Activated CD4-positive, alpha-beta T cell treated with anti-CD3 and anti-CD28 coated beads, Interleukin-2, amount 50 U/mL, for 24 hours (primary cell): ENCODE measurements at regions not wholly inside any gene's neighbourhood (a gene's known extent, or its start where the extent isn't known, plus 50 kb on each side); places are given as distances from the start of the nearest gene placed in this dataset.

Experiments used
- DNase-seq, 2 donors: peaks; one replicate each; pipeline ENCODE4 v3.0.0-alpha.2; 2020; ENCODE audit warnings: low read depth in 1 of 2, low spot score in 1 of 2

- DNase-seq: no peak
Measured at GRCh38 chr6:14274546-14275492, 157.2 kb downstream of the CD83 start.

- DNase-seq: no peak
Measured at GRCh38 chr6:14275493-14275851, 157.9 kb downstream of the CD83 start.

DNA sequence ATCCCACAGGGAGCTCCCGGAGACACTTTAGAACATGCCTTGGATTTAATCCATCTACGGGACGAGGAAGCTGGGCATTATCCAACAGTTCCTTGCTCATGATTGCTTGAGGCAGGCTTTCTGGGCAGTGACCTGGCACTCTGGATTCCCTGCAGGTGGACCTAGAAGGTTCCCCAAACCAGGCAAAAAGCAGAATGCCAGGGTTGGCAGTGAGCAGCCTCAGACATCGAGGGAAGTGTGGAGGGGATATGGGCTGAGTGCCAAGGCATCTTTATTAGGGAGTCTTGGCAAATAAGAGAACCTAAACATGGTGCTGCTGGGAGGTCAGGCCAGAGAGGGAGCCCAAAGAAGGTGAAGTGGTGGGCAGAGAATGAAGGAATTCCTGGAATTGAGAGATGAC, 158.5 kb downstream of the CD83 start:
- DNase-seq: no peak

DNA sequence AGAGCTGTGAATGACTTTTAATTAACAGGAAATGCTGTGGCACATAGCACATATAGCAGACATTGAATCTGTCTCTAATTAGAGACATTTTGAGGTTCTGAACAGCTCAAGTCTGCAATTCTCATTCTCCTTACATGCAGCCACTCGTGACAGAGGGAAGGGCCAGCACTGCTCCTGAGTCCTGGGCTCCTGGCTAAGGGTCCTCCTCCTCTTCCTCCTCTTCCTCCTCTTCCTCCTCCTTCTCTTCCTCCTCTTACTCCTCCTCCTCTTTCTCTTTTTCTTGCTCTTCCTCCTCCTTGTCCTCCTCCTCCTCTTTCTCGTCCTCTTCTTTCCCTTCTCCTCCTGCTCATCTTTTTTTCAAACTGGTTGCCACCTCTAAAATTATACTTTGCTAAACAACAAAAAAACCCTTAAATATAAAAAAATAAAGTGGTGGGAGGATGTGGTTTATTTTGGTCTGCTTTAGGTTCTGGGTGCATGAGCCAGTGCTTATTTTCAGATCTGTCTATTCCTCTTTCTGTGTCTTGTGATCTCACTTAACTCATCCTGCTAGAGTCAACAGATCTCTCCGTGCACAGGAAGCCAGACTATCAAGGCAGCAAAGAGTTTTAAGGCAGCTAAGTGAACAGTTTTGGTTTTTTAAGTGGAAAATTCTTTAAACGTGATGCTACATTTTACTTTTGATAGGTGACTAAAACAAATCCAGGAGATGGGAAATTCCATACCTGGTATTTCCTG, 159.3 kb downstream of the CD83 start:
- peak in 1 of 2 donors; percentile 25 for DNase-seq

GRCh38 chr6:14277405-14277930, 159.9 kb downstream of the CD83 start:
- DNase-seq: no peak

- no peak for DNase-seq
Measured at GRCh38 chr6:14278006-14278405, 160.4 kb downstream of the CD83 start.

- DNase-seq: no peak
Measured at GRCh38 chr6:14278446-14278845, 160.9 kb downstream of the CD83 start.

- no peak for DNase-seq
Measured at GRCh38 chr6:14280006-14280510, 162.5 kb downstream of the CD83 start.

DNA sequence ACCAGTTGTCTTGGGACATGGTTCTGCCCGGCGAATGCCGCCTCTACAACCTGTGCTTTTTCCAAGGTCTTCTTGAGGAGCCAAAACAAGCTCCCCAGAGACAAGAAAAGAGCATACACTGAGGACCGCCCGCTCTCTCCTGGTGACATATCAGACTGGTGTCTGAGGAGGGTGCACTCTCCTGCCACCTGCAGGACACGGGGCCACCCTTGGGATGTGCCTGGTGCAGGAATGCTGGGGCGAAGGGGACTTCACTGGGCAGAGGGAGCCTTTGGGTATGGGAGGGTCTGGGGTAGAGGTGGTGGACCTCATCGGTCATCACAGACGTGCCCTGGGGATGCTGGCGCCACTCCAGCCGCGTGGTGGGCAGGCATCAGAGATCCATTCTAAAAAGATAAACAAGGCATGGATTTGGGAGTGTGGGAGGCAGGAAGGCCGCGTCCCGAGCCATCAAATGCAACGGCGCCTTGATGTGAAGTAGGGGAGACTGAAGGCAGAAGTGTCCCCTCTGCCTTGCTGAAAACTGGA, 163.3 kb downstream of the CD83 start:
- no peak for DNase-seq

- DNase-seq: no peak
Measured at GRCh38 chr6:14281811-14282660, 164.5 kb downstream of the CD83 start.

DNA sequence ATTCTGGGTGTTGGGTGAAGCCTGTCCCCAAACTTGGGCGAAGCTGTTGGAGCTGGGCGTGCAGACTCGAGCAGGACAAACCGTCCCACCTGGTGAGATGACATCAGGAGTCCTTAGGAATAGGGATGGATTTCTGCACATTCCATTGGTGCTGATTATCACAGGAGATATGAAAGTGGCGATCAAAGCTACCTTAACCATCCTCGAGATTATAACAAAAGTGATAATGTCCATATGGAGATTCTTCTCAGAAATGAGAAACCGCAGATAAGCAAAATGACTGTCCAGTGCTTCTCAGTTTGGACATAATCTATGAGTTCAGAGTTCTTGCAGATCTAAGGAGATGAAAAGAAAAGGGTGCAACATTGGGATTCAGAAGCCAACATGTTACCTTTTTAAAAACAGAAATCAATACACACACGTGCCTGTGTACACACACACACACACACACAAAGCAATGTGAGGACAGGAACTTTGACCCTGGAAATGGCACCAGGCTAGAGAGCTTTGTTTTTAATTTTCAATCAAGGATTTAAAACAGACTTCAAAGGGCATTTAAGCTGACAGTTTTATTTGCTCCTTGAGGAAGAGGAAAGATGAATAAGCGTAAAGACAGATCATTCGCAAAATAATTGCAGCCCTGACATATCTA, 165.4 kb downstream of the CD83 start:
- DNase-seq: no peak

- no peak for DNase-seq
Measured at GRCh38 chr6:14283600-14284235, 166.1 kb downstream of the CD83 start.

DNA sequence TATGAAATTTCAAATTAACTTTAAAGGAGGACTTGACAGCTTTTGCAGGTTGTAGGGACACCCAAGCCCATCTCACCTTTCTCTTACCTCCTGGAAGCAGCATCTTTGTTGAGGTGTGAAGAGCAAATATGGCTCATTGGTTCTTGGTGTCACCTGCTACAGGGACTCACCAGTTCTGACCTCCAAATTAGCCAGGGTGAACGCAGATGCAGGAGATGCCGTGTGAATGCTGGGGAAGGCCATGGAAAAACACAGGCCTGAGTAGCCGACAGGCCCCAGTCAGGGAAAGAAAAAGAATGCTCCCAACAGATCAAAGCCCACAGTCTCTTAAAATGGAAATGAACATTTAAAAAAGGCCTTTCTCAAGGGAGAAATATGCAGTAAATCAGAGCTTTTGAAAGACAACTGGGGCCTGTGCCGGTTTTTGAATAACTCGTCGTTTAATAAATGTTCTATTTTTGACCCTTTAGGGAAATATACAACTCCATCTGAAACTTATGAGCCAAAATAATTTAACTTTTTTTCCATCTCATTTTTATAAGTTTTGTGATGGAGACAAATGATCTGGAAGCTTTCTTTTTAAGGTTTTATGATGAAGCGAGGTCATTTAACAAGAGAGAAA, 167.5 kb downstream of the CD83 start:
- DNase-seq: no peak

DNA sequence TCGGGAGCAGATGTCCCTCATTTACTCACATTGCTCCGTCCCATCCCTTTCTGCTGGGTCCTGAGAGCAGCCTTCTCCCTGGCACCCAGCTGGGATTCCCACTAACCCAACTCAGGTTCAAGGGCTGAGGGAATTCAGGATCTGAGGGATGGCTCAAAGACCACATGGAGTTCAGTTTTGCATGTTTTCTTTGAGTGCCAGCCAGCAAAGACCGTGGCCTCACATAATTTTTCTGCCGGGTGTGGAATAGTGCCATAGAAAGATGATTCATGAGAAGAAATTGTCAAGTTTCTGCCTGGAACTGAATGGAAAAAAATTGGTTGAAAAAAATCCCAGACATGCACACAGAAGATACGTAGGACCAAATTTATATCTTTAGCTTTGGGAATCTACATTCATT, 168.6 kb downstream of the CD83 start:
- DNase-seq: no peak

DNA sequence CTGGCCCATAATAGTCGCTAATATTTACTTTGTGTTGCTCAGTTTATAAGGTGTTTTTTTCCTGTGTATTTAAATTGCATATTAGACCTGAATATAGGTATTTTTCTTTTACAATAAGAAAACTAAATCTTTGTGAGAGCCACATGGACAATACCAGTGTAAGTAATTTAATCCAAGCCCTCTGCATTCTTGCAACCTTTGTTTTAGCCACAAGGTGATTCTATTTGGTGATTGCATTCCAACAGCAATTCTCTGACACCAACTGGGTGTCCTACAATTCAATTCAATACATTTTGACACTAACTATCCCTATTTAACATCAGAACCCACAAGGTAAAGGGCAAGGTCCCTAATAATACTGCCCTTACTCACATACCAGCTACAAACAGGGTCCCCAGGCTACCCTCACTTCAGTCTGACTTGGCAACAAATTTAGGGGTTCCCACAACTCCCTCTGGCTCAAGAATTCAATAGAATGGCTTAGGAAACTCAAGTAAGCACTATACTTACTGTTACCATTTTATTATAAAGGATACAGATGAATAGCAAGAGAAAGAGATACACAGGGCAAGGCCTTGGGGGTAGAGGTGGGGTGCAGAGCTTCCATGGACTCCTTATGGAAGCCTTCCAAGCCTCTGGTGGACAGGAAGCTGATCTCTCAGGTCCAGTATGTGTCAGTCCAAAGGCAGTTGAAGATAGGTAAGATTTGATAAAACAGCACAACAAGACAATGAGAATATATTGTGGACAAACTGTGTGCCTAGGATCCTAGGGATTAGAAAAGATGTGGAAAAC, 169.3 kb downstream of the CD83 start:
- DNase-seq: no peak

DNA sequence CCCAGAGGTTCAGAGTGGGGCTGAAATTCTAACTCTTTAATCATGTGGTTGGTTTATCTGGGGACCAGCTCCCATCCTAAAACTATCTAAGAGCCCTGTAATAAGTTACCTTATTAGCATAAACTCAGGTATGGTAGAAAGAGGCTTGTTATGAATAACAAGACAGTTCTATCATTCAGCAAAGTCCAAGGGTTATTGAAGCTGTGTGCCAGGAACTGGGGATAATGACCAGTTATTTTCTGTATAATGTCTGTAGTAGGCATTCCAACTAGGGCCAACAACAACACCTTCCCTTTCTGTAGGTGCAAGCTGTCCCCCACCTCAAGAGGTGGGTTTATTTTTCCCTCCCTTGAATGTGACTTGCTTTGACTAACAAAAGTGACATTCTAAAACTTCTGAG, 170.1 kb downstream of the CD83 start:
- no peak for DNase-seq

DNA sequence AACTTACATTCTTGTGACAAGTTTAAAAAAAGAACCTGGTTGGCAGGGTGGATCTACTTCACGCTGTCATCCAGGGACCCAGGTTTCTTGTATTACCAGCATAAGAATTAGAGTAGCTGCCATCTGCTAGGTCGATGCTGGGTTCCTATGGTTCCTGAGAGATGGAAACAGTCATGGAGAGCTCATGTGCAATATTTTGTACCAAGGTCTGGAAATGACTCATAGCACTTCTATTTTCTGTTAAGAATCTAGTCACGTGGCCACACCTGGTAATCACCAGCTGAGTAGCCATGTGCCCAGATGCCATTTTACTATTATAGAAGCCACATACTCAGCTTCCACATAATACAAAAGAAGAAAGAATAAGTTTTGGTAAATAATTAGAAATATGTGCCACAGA, 171.3 kb downstream of the CD83 start:
- no peak for DNase-seq

GRCh38 chr6:14290041-14290771, 172.6 kb downstream of the CD83 start:
- no peak for DNase-seq
